ENCODE measurements at regions not wholly inside any gene's neighbourhood (a gene's known extent, or its start where the extent isn't known, plus 50 kb on each side); places are given as distances from the start of the nearest gene placed in this dataset.

DNA sequence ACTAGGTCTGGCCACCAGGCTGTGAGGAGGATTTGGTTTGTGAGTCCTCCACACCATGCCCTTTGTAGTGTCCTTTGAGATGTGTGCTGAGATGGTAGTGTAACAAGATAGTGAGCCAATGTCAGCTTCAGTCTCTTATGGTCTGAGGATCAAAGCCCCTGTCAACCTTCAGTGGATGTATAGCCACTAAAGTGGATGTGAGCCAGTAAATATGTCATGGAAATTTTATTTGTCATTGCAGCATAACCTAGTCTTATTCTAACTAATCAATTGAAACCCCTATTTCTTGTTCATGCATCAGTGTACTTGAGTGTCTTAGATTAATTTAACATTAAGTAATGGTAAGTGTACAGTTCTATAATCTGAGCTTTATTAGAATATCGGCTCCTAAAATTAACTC lies 51.0 kb upstream of the WAC start:
- TF ChIP-seq, protein P1, sequence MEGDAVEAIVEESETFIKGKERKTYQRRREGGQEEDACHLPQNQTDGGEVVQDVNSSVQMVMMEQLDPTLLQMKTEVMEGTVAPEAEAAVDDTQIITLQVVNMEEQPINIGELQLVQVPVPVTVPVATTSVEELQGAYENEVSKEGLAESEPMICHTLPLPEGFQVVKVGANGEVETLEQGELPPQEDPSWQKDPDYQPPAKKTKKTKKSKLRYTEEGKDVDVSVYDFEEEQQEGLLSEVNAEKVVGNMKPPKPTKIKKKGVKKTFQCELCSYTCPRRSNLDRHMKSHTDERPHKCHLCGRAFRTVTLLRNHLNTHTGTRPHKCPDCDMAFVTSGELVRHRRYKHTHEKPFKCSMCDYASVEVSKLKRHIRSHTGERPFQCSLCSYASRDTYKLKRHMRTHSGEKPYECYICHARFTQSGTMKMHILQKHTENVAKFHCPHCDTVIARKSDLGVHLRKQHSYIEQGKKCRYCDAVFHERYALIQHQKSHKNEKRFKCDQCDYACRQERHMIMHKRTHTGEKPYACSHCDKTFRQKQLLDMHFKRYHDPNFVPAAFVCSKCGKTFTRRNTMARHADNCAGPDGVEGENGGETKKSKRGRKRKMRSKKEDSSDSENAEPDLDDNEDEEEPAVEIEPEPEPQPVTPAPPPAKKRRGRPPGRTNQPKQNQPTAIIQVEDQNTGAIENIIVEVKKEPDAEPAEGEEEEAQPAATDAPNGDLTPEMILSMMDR (conservative IDR thresholded peaks at IDR 0.05; ENCODE audit: low read length): no peak
- no peak for TF ChIP-seq EZH2phosphoT487 (IDR thresholded peaks at IDR 0.05; ENCODE audit: borderline replicate concordance)

All from Loucy (cell line).